Loucy (cell line): ENCODE measurements at regions not wholly inside any gene's neighbourhood (a gene's known extent, or its start where the extent isn't known, plus 50 kb on each side); places are given as distances from the start of the nearest gene placed in this dataset.

Experiments
- H2AFZ ChIP-seq: fragments of 200-600 bp; sonication (generic); 2 replicates; pipeline ENCODE4 v1.6.0; 2016; ENCODE audit warnings: antibody characterized with exemption, mild to moderate bottlenecking, low read length, moderate library complexity
- H3F3A ChIP-seq: fragments of 200-600 bp; 2 replicates; pipeline ENCODE4 v1.6.0; 2016; ENCODE audit warnings: antibody characterized with exemption, low read depth, mild to moderate bottlenecking
- H3K27me3 ChIP-seq: fragments of 200-600 bp; sonication (generic); 2 replicates; pipeline ENCODE4 v1.6.1; 2014; ENCODE audit warnings: low read length, mild to moderate bottlenecking; ENCODE audit not compliant: insufficient read depth, poor library complexity, severe bottlenecking
- H3K36me3 ChIP-seq: fragments of 200-600 bp; sonication (generic); 2 replicates; pipeline ENCODE4 v1.6.1; 2016; ENCODE audit warnings: low read length; ENCODE audit not compliant: insufficient read depth
- H3K4me1 ChIP-seq: fragments of 200-600 bp; sonication (generic); 2 replicates; pipeline ENCODE4 v1.5.1; 2014; ENCODE audit warnings: low read length, mild to moderate bottlenecking; ENCODE audit not compliant: insufficient read depth, poor library complexity, severe bottlenecking
- H3K4me2 ChIP-seq: fragments of 200-600 bp; sonication (generic); 2 replicates; pipeline ENCODE4 v1.6.0; 2014; ENCODE audit warnings: antibody characterized with exemption, low read length, low read depth, mild to moderate bottlenecking; ENCODE audit not compliant: poor library complexity, severe bottlenecking
- H3K4me3 ChIP-seq: fragments of 200-600 bp; sonication (generic); 2 replicates; pipeline ENCODE4 v1.5.1; 2014; ENCODE audit warnings: low read length, mild to moderate bottlenecking, mixed read lengths; ENCODE audit not compliant: poor library complexity, severe bottlenecking
- H3K79me2 ChIP-seq: fragments of 200-600 bp; sonication (generic); 2 replicates; pipeline ENCODE4 v1.6.1; 2014; ENCODE audit warnings: low read length; ENCODE audit not compliant: insufficient read depth
- H3K9ac ChIP-seq: fragments of 200-600 bp; sonication (generic); 2 replicates; pipeline ENCODE4 v1.6.0; 2014; ENCODE audit warnings: mild to moderate bottlenecking, low read depth, low read length, moderate library complexity; ENCODE audit not compliant: poor library complexity, severe bottlenecking
- H3K9me2 ChIP-seq: fragments of 200-600 bp; sonication (generic); replicated peaks from 2 replicates; pipeline ENCODE4 v1.6.1; 2016; ENCODE audit warnings: low read depth, low read length, mixed read lengths
- H3K9me3 ChIP-seq: fragments of 200-600 bp; sonication (generic); 2 replicates; pipeline ENCODE4 v1.6.1; 2014; ENCODE audit warnings: mild to moderate bottlenecking, antibody characterized with exemption, low read length, low read depth; ENCODE audit not compliant: insufficient read depth
- H4K20me1 ChIP-seq: fragments of 200-600 bp; sonication (generic); 2 replicates; pipeline ENCODE4 v1.6.0; 2014; ENCODE audit warnings: antibody characterized with exemption, low read length, mild to moderate bottlenecking; ENCODE audit not compliant: insufficient read depth, poor library complexity, severe bottlenecking
- CTCF ChIP-seq: fragments of 200-600 bp; sonication (generic); conservative IDR thresholded peaks from 2 replicates; pipeline ENCODE4 v1.5.1; 2014; ENCODE audit warnings: mild to moderate bottlenecking, antibody characterized with exemption, low read length
- EZH2phosphoT487 ChIP-seq: fragments of 200-600 bp; IDR thresholded peaks from 2 replicates; pipeline ENCODE4 v1.6.1; 2018; ENCODE audit warnings: antibody characterized with exemption, mild to moderate bottlenecking, moderate library complexity, borderline replicate concordance

GRCh38 chr1:188426561-188426960, 1597.8 kb downstream of the PLA2G4A start:
- no peaks in the 10 kb centered on the region for H3K4me1 ChIP-seq
- no peak overlapping the region for H3K9ac ChIP-seq
- H2AFZ ChIP-seq = no peak overlapping the region
- no peaks in the 10 kb centered on the region for H4K20me1 ChIP-seq
- H3F3A ChIP-seq = no peaks in the 10 kb centered on the region
- H3K36me3 ChIP-seq = no peaks in the 10 kb centered on the region
- H3K9me2 ChIP-seq = no peaks in the 10 kb centered on the region
- no peak overlapping the region for H3K4me3 ChIP-seq
- TF ChIP-seq EZH2phosphoT487 = no peak
- no peak for TF ChIP-seq CTCF
- H3K4me2 ChIP-seq = no peak overlapping the region
- H3K9me3 ChIP-seq = no peaks in the 10 kb centered on the region
- no peaks in the 10 kb centered on the region for H3K79me2 ChIP-seq
- no peaks in the 10 kb centered on the region for H3K27me3 ChIP-seq

- no peaks in the 10 kb centered on the region for H3K27me3 ChIP-seq
- TF ChIP-seq EZH2phosphoT487 = no peak
- TF ChIP-seq CTCF = no peak
- no peaks in the 10 kb centered on the region for H3K36me3 ChIP-seq
- no peak overlapping the region for H3K9ac ChIP-seq
- H3K9me3 ChIP-seq = no peaks in the 10 kb centered on the region
- H3K79me2 ChIP-seq = no peaks in the 10 kb centered on the region
- H3K9me2 ChIP-seq = no peaks in the 10 kb centered on the region
- no peak overlapping the region for H3K4me2 ChIP-seq
- H4K20me1 ChIP-seq = no peaks in the 10 kb centered on the region
- H3K4me1 ChIP-seq = no peaks in the 10 kb centered on the region
- H3F3A ChIP-seq = no peaks in the 10 kb centered on the region
- no peak overlapping the region for H3K4me3 ChIP-seq
- no peak overlapping the region for H2AFZ ChIP-seq
Measured at GRCh38 chr1:188427642-188428041, 1598.9 kb downstream of the PLA2G4A start.

- TF ChIP-seq CTCF (no peak), EZH2phosphoT487 (no peak)
Measured at GRCh38 chr1:188429386-188429785, 1600.6 kb downstream of the PLA2G4A start.

More at GRCh38 chr1:188429386-188429785, 1600.6 kb downstream of the PLA2G4A start:
- Histone ChIP-seq H4K20me1 (no peaks in the 10 kb centered on the region), H3K9ac (no peak overlapping the region), H3K79me2 (no peaks in the 10 kb centered on the region), H3F3A (no peaks in the 10 kb centered on the region), H2AFZ (no peak overlapping the region), H3K36me3 (no peaks in the 10 kb centered on the region), H3K27me3 (no peaks in the 10 kb centered on the region), H3K4me3 (no peak overlapping the region), H3K4me1 (no peaks in the 10 kb centered on the region), H3K4me2 (no peak overlapping the region), H3K9me3 (no peaks in the 10 kb centered on the region), H3K9me2 (no peaks in the 10 kb centered on the region)
